ENCODE measurements at regions not wholly inside any gene's neighbourhood (a gene's known extent, or its start where the extent isn't known, plus 50 kb on each side); places are given as distances from the start of the nearest gene placed in this dataset.

DNA sequence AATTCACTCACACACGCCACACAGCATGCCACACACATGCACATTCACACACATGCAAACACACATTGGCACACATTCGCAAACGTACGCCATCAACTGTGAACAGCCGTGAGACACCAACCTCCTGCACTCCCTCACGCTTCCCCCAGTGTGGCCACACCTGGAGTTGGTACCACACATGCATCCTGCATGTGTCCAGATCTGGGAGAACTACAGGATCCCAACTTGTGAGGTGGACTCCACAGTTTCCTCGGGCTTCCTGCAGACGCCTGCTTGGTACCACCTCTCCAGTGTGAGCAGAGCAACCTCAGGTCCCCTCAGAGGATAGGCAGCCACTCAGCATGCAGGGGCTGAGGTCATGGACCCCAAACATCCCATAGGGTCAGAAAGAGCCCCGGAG, 239.0 kb downstream of the EIPR1 start:
- no peak for DNase-seq (ENCODE audit: low spot score)

DNA sequence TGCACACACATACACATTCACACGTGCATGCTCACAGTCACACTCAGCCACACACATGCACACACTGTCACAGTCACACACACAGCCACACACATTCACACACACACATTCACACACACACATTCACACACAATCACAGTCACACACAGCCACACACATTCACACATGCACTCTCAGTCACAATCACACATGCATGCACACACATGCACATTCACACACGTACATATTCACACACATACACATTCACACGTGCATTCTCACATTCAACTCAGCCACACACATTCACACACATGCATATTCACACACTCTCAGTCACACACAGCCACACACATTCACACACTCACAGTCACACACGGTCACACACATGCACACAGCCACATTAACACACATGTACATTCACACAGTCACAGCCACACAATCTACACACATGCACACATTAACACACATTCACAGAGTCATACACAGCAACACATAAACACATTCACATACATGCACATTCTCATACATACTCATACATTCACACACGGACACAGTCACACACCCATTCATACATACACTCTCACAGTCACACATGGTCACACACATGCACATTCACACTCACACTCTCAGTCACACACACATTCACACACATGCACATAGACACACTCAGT, 239.8 kb downstream of the EIPR1 start:
- DNase-seq (ENCODE audit: low spot score): no peak

DNA sequence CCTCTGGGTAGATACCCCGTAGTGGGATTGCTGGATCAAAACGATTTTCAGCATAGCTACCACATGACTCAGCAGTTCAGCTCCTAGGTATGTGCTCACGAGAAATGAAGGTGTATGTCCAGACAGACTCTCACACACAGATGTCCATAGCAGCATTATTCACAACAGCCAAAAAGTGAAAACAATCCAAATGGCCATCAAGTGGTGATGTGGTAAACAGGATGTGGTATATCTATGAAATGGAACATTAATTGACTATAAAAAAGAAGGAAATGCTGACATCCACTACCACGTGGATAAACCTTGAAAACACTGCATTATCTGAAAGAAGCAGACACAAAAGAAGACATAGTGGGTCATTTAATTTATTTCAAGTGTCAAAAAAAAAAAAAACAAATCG, 241.9 kb downstream of the EIPR1 start:
- DNase-seq (ENCODE audit: low spot score): no peak

DNA sequence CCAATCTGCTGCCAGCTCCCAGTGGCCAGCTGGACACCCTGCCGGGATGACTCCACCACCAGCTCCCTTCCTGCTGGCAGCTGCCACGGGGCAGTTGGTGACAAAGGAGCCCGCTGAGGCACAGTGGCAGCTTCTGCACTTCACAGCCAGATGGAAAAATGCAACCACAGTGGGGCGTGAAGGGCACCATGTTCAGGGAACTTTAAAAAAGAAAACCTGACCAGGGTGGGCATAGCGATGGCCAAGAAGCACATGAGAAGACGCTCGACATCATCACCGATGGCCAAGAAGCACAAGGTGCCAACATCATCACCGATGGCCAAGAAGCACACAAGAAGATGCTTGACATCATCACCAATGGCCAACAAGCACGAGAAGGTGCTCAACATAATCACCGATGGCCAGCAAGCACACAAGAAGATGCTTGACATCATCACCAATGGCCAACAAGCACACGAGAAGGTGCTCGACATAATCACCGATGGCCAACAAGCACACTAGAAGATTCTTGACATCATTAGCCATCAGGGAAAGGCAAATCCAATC, 243.5 kb downstream of the EIPR1 start:
- DNase-seq (ENCODE audit: low spot score): no peak

DNA sequence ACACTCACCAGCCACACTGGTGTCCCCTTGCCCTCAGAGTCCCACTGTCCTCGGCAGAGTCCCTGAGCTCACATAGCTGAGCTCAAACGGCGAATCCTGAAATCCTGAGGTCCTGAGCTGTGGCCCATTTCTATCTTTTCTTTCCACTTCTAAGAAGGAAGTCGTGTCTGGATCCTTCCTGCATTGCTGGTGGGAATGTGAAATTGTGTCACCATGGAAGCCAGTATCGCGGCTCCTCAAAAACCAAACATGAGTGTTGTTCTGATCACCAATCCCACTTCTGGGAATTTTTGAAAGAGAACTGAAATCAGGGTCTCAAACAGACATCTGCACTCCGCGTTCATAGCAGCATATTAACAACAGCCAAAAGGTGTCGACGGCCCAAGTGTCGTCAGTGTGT, 244.7 kb downstream of the EIPR1 start:
- no peak for DNase-seq (ENCODE audit: low spot score)

DNA sequence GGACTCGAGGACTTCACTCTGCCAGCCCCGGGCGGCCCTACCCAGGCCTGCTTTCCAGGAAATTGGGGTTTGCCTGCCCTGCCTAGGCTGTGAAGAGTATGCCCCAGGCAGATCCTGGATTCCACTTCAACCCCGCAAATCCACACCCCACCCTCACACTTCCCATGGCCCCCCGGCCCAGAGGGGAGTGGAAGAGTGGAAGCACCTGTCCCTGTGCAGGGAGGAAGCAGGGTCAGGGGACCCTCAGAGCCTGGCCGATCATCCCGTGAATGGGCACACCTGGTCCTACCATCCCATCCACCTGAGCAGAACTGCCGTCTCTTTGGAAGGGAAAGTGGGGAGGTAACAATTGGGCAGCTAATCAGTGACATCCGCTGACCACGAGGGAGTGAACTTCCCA, 245.2 kb downstream of the EIPR1 start:
- no peak for DNase-seq (ENCODE audit: low spot score)

DNA sequence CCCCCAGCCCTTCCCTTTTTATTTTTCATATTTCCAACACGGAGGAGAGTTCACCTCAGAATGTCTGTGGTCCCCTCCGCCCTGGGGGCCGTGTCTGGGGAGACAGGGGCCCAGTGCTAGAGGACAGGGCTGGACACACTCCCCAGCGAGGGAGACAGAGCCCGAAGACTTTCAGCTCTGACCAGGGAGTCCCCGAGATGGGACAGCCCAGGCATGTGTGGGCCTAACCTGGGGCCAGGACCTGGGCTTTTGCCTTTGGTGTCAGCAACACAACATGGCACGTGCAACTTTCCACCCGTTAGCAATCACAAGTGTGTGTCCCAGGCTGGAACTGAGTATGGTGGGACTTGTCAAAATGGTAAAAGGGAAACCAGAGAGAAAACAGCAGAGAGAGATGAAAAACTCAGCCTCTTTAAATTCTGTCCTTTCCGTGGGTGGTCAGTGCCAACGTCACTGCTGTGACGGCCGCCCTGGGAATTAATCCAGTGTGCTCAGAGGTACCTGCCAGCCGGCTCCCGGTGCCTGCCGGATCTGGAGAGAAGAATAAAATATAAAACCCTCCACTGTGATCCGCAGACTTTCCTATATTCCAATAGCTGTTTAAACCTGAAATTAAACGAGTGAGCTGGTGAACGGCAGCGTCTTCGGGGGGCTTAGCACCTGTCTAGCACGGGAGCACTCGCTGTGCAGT, 245.8 kb downstream of the EIPR1 start:
- no peak for DNase-seq (ENCODE audit: low spot score)

DNA sequence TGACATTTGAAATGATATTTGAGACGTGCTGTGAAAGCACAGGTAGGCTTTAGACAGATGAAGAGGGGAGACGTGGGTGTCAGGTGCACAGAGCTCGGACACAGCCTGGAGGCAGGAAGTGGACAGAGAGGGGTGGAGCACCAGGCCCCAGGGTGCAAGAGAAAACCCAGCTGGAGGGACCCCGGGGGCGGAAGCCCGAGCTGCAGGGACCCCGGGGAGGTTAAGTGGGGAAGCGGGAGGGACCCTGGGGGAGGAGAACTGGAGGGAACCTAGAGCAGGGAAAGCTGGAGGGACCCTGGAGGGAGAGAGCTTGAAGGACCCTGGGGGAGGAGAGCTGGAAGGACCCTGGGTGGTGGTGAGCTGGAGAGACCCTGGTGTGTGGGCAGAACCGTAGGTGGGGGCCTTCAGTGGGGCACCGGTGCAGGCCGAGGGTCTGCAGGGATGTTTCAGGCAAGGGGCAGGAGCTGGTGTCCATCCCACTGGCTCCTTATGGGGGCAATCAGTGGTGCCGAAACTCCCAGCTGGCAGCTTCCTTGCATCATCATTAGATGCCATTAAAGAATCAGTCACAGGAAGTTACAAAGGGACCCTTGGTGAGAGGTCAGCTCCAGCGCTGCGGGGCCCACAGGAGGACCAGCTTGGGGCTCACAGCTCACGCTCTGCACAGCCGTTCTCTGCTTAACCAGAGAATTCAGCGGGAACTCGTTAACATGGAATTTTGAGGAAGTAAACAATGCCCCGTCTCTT, 246.6 kb downstream of the EIPR1 start:
- no peak for DNase-seq (ENCODE audit: low spot score)

DNA sequence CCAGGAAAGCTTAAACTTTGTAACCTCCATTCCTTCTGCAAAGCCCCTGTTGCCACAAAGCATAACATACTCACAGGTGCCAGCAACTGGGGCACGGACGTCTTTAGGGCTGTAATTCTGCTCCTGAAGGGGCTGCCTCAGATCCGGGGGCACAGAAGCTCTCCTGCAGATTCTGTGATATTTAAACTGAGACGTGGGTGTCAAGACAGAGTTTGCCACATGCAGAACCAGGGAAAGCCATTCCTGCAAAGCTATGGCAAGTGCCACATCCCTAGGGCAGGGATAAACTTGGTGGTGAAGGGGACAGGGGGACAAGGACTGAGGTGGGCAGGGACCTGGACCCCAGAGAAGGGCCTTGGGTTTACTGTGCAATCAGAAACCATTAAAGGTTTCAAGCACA, 247.2 kb downstream of the EIPR1 start:
- DNase-seq (ENCODE audit: low spot score): no peak

DNA sequence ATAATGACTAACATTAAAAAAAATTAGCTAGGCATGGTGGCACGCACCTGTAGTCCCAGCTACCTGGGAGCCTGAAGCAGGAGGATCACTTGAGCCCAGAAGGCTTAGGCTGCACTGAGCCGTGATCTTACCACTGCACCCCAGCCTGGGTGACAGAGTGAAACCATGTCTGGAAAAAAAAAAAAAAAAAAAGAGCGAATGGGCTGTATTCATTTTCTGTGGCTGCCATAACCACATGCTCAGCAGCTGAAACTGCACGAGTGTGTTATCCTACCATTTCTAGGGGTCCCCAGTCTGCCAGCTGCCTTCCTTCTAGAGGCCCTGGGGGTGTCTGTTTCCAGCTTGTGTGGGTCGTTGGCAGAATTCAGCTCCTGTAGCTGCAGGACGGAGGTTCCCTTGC, 247.8 kb downstream of the EIPR1 start:
- DNase-seq (ENCODE audit: low spot score): no peak

DNA sequence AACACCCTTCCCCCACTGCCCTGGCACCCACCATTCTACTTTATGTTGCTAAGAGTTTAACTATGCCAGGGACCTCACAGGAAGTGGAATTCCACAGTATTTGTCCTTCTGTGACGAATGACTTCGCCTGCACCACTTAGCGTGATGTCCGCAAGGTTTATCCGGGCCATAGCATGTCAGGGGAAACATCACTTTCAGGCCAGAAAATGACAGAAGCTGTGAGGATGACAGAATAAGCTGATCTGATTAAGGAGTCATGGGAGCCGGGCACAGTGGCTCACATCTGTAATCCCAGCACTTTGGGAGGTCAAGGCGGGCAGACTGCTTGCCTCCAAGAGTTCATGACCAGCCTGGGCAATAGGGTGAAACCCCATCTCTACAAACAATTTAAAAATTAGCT, 248.8 kb downstream of the EIPR1 start:
- DNase-seq (ENCODE audit: low spot score): no peak

DNA sequence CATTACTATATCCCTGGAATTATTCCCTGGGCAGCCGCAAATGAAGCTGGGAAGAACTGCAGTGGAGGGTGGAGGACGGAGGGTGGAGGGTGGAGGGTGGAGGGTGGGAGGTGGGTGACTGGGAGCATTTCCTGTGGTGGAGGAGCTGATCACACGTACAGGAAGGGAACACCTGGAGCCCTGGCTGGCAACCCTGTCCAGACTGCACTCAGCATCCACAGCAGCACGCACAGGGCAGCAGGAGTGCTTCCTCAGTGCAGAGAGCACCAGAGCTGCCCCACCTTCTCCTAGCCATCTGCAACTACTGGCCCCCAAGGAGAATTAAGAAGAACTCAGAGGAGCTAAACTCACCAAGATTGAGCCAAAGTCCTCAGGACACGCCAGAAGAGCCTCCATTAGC, 249.9 kb downstream of the EIPR1 start:
- no peak for DNase-seq (ENCODE audit: low spot score)

DNA sequence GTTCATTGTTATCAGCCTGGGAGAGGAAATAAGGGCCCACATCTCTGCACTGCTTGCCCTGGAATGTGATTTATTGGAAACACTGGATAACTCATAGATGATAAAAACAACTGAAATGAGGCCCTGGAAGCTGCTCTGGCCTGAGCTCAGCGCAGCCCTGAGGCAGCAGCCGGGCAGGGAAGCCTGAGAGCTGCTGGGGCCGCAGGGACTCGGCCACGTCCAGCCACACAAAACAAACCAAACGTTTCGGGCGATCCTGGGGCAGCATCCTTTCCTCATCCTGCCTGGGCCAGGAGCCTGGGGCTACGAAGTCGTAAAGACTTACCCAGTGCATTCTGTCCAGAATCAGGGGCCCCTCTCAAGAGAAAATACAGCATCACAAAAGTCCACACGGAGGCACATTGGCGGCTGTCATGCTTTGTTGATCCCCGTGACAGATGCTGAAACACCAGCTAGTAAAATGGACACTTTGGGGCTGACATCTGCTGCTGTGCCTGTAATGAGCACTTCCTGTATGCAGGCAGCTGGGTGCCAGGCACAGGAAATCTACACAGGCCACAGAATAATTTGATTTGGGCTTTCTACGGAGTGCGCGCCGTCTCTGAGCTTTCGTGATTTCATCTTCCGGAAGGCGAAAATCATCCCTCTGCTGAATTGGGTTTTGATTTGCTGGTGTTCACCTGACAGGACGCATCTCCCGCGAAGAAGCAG, 250.6 kb downstream of the EIPR1 start:
- no peak for DNase-seq (ENCODE audit: low spot score)

DNA sequence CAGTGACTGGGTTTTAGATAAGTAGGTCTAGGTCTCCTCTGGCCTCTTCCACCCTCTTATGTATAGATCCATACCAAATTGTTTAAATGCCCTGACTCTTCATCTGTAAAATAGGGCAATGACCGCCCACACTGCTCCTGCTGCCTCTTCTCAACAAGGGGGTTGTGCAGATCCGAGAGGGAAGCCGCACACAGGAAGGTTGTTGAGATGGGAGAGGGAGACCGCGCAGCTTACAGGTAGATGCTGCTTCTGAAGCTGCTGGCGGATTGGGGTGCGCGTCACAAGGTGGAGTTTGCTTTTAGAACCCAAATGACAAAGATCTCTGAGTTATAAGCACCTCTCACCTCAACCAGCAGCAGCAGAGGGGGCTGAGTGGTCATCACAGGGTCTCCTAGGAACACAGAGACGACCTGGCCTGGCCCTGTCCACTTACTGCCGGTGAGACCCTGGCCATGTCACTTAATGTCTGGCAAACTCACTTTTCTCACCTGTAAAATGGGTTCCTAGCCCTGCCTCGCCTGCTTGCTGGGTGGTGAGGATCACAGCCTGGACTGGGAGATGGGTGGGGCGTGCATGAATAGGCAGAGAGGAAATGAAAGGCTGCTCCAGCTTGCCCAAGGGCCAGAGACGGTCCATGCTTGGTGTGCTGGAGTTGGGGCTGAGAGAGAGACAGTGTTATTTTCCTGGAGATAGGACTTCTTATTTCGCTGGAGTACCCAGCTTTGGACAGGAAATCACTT, 251.3 kb downstream of the EIPR1 start:
- no peak for DNase-seq (ENCODE audit: low spot score)

DNA sequence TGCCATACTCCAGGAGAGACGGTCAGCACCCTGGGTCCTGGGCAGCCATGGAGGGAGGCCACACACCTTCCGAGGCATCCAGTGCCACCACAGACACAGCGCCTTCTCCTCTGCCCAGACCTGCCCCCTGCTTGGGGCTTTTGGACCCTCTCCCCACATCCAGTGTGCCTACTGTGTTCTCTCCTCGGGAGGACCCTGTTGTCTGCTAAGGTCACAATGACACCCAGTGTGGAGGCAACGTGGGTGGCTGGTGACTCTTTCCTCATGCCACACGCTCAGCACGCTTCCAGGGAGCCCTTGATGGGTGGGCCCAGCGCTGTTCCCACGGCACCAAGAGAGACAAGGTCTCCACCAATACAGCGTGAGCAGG, 251.9 kb downstream of the EIPR1 start:
- DNase-seq (ENCODE audit: low spot score): no peak

DNA sequence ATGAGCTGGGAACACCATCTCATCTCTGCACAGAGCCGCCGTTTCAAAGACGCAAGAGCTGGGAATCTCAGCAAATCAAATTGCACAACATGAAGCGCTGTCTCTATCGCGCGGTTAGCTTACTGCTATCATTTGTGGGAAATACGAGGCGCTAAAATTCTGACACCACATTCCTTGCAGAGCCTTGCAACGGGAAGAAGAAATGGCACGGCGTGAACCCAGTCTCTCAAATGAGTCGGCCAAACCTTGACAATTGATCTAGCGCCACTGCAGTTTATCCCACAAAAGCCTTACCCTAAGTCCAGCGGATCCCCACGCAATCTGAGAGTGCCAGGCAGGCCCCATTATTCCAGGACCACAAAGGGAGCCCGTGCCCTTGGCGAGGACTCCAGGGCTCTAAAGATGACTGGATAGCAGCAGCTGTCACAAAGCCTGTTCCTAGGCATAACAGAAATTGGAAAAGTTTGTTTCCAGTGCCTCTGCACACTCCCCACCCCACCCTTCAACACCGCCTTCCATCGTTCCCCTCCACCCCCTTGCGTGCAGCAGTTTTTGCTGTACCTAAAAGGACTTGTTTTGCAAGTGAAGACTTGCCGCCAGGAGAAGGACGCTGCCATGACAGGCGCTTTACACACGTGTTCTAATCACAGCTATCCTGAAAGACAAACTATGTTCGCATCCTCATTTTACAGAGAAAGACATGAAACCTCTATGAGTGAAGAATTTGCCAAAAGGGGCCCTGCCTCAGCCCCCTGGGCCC, 252.4 kb downstream of the EIPR1 start:
- no peak for DNase-seq (ENCODE audit: low spot score)

DNA sequence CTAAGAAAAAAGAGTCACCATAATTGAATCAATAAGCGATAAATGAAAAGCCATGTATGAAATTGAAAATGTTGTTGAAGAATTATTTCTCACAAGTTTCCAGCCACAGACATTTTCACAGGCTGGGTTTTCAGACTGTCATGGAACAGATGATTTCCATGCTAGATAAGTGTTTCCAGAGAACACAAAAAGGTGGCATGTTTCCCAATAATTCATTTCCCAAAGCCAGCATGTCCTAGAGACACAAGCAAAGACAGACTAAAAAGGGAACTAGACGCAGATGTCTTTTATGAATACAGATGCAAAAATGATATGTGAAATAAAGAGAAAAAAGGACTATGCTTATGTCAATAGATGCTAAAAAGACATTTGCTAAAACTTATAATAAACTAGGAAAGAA, 255.1 kb downstream of the EIPR1 start:
- DNase-seq (ENCODE audit: low spot score): no peak

DNA sequence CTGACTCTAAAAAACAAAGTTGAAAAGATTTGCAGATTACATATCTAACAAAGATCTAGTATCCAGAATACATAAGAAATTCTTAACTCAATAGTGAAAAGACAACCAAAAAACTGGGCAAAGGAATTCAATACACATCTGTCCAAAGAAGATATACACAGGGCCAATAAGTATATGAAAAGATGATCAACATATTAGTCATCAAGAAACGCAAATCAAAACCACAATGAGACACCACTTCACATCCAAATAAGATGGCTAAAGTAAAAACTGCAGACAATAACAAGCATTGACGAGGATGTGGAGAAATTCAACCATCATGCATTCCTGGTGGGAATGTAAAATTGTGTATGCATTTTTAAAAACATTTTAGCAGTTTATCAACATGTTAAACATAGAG, 256.0 kb downstream of the EIPR1 start:
- DNase-seq (ENCODE audit: low spot score): no peak

DNA sequence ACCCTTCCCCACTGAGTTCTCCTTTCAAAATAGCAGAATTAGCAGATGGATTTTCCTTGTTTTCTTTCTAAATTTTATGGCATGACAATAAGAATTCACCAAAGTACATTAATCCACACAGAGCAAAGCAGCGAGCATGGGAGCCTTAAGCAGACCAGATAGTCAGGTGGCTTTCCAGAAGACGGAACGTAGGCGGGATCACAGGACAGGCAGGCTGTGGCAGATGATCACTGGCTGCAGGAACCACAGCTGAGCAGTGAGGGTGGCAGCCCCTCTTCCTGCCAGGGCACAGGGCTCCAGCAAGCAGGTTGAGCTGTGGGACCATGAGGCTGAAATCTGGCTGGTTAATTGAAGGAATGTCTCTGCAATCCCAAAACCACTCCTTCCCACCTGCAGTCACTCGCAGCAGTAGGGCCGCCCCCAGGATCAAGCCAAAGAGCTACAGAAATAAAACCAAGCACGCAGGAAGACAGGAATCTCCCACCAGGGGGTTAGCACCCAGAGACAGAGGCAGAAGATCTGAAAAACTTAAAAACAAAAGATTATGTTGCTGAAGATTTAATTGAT, 259.9 kb downstream of the EIPR1 start:
- DNase-seq (ENCODE audit: low spot score): no peak

DNA sequence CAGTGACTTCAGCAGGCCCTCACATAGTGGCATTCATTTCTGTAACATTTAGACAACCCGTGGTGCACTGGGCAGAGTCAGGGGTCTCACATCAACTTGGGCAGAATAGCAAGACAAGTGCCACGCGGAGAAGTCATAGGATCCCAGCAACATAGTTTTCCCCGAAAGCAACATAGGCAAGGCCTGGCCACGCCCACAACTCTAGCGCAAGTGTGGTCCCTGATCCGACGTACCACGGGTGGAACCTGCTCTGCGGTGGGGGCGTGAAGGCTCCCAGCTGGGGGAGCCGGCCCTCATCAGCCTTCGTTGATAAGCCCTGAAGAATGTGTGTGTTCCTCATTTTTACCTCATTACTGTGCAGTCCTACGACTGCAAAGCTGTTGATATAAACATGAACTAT, 261.2 kb downstream of the EIPR1 start:
- no peak for DNase-seq (ENCODE audit: low spot score)
